Muscle of leg (tissue), 3 donors: ENCODE measurements at regions not wholly inside any gene's neighbourhood (a gene's known extent, or its start where the extent isn't known, plus 50 kb on each side); places are given as distances from the start of the nearest gene placed in this dataset.
A peak's percentile ranks its signal among the peaks of the same experiment; 100 is the strongest.

ENCODE experiments used
- DNase-seq: peaks from one replicate; pipeline ENCODE4 v3.0.0; 2013
- H3K27ac ChIP-seq: one replicate; pipeline ENCODE4 v1.5.1; 2013; ENCODE audit warnings: mild to moderate bottlenecking, low read length, control low read depth
- H3K27me3 ChIP-seq: one replicate; pipeline ENCODE4 v1.6.1; 2013; ENCODE audit warnings: low read length; ENCODE audit not compliant: control insufficient read depth, insufficient read depth
- H3K36me3 ChIP-seq: one replicate; pipeline ENCODE4 v1.6.1; 2013; ENCODE audit warnings: low read length; ENCODE audit not compliant: control insufficient read depth, insufficient read depth
- H3K4me1 ChIP-seq: one replicate; pipeline ENCODE4 v1.6.1; 2013; ENCODE audit warnings: low read length; ENCODE audit not compliant: control insufficient read depth, insufficient read depth
- H3K4me3 ChIP-seq: one replicate; pipeline ENCODE4 v1.5.1; 2013; ENCODE audit warnings: low read length, control low read depth
- H3K9me3 ChIP-seq: replicated peaks from 2 replicates; pipeline ENCODE4 v1.6.1; 2013; ENCODE audit warnings: low read depth, low read length; ENCODE audit not compliant: control insufficient read depth
- WGBS: methylation state at CpG from one replicate; pipeline ENCODE4 v1.1.5; 2013; ENCODE audit warnings: missing lambda C conversion rate; ENCODE audit not compliant: insufficient coverage; 5-methylcytosine and 5-hydroxymethylcytosine counted together

GRCh38 chr10:111455776-111456426 is 379.1 kb downstream of the ADRA2A start:
- no peak overlapping the region for H3K4me3 ChIP-seq
- WGBS: no CpG with 5 or more reads among the region's 2 CpGs
- H3K27me3 ChIP-seq: no peaks in the 10 kb centered on the region
- no peaks in the 10 kb centered on the region for H3K4me1 ChIP-seq
- H3K36me3 ChIP-seq: no peaks in the 10 kb centered on the region
- H3K9me3 ChIP-seq: no peaks in the 10 kb centered on the region
- peak; percentile 42 for DNase-seq
- no peak overlapping the region for H3K27ac ChIP-seq

DNA sequence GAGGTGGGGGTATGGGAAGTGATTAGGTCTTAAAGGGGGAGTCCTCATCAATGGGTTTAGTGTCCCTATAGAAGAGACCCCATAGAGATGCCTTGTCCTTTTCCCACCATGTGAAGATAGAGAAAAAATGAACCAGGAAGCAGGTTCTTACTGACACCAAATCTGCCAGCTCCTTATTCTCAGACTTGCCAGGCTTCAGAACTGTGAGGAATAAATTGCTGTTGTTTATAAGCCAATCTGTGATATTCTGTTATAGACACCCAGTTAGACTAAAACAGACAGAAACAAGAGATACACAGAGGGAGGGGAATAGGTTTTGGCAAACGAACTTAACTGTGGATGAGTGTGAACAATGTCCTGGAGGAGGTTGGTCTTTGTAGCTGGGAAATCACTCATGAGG is 381.4 kb downstream of the ADRA2A start:
- Histone ChIP-seq H3K9me3 (no peaks in the 10 kb centered on the region), H3K27me3 (no peaks in the 10 kb centered on the region), H3K27ac (no peak overlapping the region), H3K4me3 (no peak overlapping the region), H3K36me3 (no peaks in the 10 kb centered on the region), H3K4me1 (no peaks in the 10 kb centered on the region)
- no peak for DNase-seq
- WGBS: 29% methylated on average over 1 of the region's 1 CpG

DNA sequence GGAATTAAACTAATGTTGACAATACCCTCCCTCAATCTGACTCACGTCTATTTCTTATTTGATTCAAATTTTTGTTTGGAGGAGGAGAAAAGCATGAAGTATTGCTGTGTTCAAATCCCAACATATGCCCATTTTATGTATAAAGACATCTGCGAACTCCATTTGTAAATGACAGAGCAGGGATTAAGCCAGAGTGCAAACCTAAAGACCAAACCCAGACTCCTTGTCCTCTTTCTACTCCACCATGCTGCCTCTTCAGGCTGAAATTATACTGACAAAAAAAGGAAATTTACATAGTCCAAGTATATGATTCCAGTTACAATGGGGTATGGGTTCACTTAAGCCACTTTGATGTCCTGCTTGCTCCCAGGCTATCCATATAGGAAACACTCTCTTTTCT is 383.1 kb downstream of the ADRA2A start:
- WGBS: no CpG with 5 or more reads among the region's 2 CpGs
- no peaks in the 10 kb centered on the region for H3K4me1 ChIP-seq
- H3K36me3 ChIP-seq: no peaks in the 10 kb centered on the region
- no peak overlapping the region for H3K27ac ChIP-seq
- no peak for DNase-seq
- no peaks in the 10 kb centered on the region for H3K9me3 ChIP-seq
- no peaks in the 10 kb centered on the region for H3K27me3 ChIP-seq
- H3K4me3 ChIP-seq: no peak overlapping the region

DNA sequence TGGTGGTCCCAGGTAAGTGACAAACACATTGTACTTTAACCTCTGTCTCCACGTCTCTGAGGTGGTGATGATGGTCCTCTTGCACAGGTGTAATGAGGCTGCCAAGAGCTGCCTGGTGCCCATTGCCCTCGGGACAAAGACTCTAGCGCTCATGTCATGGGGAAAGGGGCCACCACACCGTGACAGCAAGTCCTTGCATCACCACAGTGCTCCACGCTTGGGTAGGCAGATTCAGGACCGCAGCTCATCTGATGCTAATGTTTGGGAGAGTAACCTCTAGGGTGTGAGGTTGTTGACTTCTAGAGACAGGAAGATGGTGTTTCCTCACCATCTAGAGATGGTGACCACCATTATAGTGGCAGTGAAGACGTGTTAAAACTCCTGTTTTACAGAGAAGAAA is 395.6 kb downstream of the ADRA2A start:
- H3K4me3 ChIP-seq: no peak overlapping the region

GRCh38 chr10:111473361-111473760 is 396.5 kb downstream of the ADRA2A start:
- Histone ChIP-seq H3K4me3 (no peak overlapping the region), H3K27ac (no peak overlapping the region), H3K36me3 (no peaks in the 10 kb centered on the region), H3K27me3 (no peaks in the 10 kb centered on the region), H3K4me1 (no peaks in the 10 kb centered on the region), H3K9me3 (no peaks in the 10 kb centered on the region)
- 46% methylated on average over 3 of the region's 3 CpGs for WGBS
- DNase-seq: no peak

More for the DNA sequence above, 395.6 kb downstream of the ADRA2A start:
- Histone ChIP-seq H3K27me3 (no peaks in the 10 kb centered on the region), H3K4me1 (no peaks in the 10 kb centered on the region), H3K27ac (no peak overlapping the region), H3K9me3 (no peaks in the 10 kb centered on the region), H3K36me3 (no peaks in the 10 kb centered on the region)
- 93% methylated on average over 6 of the region's 7 CpGs for WGBS
- no peak for DNase-seq

- Histone ChIP-seq H3K27me3 (no peaks in the 10 kb centered on the region), H3K4me3 (no peak overlapping the region), H3K9me3 (no peaks in the 10 kb centered on the region), H3K36me3 (no peaks in the 10 kb centered on the region), H3K27ac (no peak overlapping the region), H3K4me1 (no peaks in the 10 kb centered on the region)
- WGBS: 54% methylated on average over 4 of the region's 4 CpGs
- no peak for DNase-seq
Measured at GRCh38 chr10:111474786-111475185, 398.0 kb downstream of the ADRA2A start.

GRCh38 chr10:111475720-111476119 is 398.9 kb downstream of the ADRA2A start:
- Histone ChIP-seq H3K9me3 (no peaks in the 10 kb centered on the region), H3K4me3 (no peak overlapping the region), H3K4me1 (no peaks in the 10 kb centered on the region), H3K36me3 (no peaks in the 10 kb centered on the region), H3K27ac (no peak overlapping the region), H3K27me3 (no peaks in the 10 kb centered on the region)
- no peak for DNase-seq
- 83% methylated on average over 1 of the region's 4 CpGs for WGBS

- Histone ChIP-seq H3K27ac (no peak overlapping the region), H3K4me3 (no peak overlapping the region), H3K27me3 (no peaks in the 10 kb centered on the region), H3K9me3 (no peaks in the 10 kb centered on the region), H3K4me1 (no peaks in the 10 kb centered on the region), H3K36me3 (no peaks in the 10 kb centered on the region)
- WGBS: no CpG with 5 or more reads among the region's 3 CpGs
- no peak for DNase-seq
Measured at GRCh38 chr10:111478651-111479050, 401.8 kb downstream of the ADRA2A start.

DNA sequence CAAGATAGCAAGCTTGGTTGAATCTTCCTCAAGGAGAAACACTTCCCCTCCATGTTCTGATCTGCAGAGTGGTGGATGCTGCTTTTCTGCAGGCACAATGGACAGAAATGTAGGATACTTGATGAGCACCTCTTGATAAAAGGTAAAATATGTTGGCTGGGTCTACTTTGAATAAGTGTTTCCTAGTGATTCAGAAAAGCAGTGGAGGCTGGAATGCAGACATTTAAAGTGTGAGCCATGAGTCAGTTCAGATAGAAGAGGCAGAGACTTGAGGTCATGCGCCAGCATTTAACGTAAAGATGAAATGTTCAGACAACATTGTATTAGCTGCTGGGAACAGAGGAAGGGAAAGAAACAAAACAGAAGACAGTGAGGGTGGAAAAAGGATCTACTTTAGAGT is 403.1 kb downstream of the ADRA2A start:
- Histone ChIP-seq H3K4me1 (no peaks in the 10 kb centered on the region), H3K4me3 (no peak overlapping the region), H3K27me3 (no peaks in the 10 kb centered on the region), H3K9me3 (no peaks in the 10 kb centered on the region), H3K27ac (no peak overlapping the region), H3K36me3 (no peaks in the 10 kb centered on the region)
- no peak for DNase-seq
- no CpG with 5 or more reads among the region's 2 CpGs for WGBS

DNA sequence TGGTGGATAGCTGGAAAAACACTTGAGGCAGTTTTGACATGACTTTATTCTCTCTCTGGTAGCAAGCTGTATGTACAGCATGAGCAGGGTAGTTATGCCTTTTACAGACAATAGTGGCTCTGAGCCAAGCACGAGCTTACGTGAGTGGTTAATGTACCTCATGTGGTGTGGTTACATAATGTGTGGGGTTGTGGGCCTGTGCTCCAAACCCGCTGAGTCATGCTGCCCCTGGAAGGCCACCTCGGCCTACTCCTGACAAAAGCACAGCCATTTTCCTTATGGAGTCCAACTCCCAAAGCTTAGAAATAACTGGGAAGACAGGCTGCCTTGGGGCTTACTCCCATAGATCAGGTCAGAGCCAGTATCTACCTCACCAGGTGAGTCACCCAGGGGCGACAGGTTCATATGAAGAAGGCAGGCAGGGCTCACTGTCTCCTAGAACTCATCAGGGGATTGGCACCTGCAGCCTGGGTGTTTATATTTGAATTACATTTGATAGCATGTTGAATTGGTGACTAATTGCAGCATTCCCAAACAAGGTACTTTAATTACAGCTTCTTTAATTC is 404.5 kb downstream of the ADRA2A start:
- Histone ChIP-seq H3K27me3 (no peaks in the 10 kb centered on the region), H3K4me1 (no peaks in the 10 kb centered on the region), H3K36me3 (no peaks in the 10 kb centered on the region), H3K4me3 (no peak overlapping the region), H3K27ac (no peak overlapping the region), H3K9me3 (no peaks in the 10 kb centered on the region)
- WGBS: 34% methylated on average over 2 of the region's 5 CpGs
- peak; percentile 3 for DNase-seq

DNA sequence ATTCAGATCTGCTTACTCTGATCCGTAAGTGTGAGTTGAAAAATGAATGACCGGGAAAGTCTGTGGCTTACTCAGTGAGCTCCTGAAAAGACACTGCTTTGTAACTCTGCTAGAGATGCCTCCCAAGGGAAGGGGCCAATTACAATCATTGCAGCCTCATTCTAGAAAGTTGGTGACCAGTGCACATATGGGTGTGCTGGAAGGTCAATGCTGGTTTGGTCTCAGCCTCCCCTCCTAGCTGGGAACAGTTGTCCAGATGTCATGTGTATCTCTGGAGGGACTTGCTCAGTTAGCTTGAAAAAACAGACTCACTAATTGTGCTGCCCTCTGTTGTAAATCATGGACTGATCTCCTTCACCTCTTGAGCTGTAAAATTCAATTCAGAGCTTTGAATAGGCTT is 405.0 kb downstream of the ADRA2A start:
- no peak overlapping the region for H3K27ac ChIP-seq
- 83% methylated on average over 2 of the region's 2 CpGs for WGBS
- no peaks in the 10 kb centered on the region for H3K36me3 ChIP-seq
- H3K4me3 ChIP-seq: no peak overlapping the region
- peak; percentile 5 for DNase-seq
- H3K4me1 ChIP-seq: no peaks in the 10 kb centered on the region
- no peaks in the 10 kb centered on the region for H3K9me3 ChIP-seq
- no peaks in the 10 kb centered on the region for H3K27me3 ChIP-seq
